IMR-90 (cell line): ENCODE measurements at regions not wholly inside any gene's neighbourhood (a gene's known extent, or its start where the extent isn't known, plus 50 kb on each side); places are given as distances from the start of the nearest gene placed in this dataset.

Experiments
- ATAC-seq: fragments of 200-7000 bp; cut with Tn5 transposase; 2 replicates; pipeline ENCODE4 v1.9.1; 2020; ENCODE audit warnings: low read depth, mild to moderate bottlenecking, moderate library complexity
- BruUV-seq: library from RNA; stranded (reverse); fragments of 400-500 nt; replicated peaks from 2 replicates; lab custom pipeline; 2021; lab: Mats Ljungman, UMichigan
- CTCF ChIA-PET: fragments of 300-600 bp; formaldehyde crosslinking; extraction: SDS; loops from one replicate; lab custom pipeline; 2021; ENCODE audit warnings: antibody characterized with exemption; lab: Yijun Ruan, JAX
- POLR2A ChIA-PET: fragments of 300-600 bp; sonication (Branson Sonifier 250); formaldehyde crosslinking; loops from one replicate; lab custom pipeline; 2022; ENCODE audit warnings: antibody characterized with exemption; ENCODE audit not compliant: unreplicated experiment; lab: Charles Lee
- DNase-seq: peaks from one replicate; pipeline ENCODE4 v3.0.0; 2013
- H2AFZ ChIP-seq: replicated peaks from 2 replicates; pipeline ENCODE3; 2013; ENCODE audit warnings: low read length, mild to moderate bottlenecking; ENCODE audit not compliant: poor library complexity
- H2AK5ac ChIP-seq: 2 replicates; pipeline ENCODE4 v1.6.1; 2013; ENCODE audit warnings: low read depth, low read length, inconsistent platforms
- H2AK9ac ChIP-seq: replicated peaks from 2 replicates; pipeline ENCODE3; 2013; ENCODE audit warnings: mild to moderate bottlenecking, low read depth, low read length, moderate library complexity; ENCODE audit not compliant: poor library complexity
- H2BK120ac ChIP-seq: 2 replicates; pipeline ENCODE4 v1.6.1; 2013; ENCODE audit warnings: low read depth, low read length, inconsistent platforms
- H2BK15ac ChIP-seq: 3 replicates; pipeline ENCODE4 v1.6.1; 2013; ENCODE audit warnings: low read depth, low read length, inconsistent platforms
- H2BK20ac ChIP-seq: 2 replicates; pipeline ENCODE4 v1.6.1; 2013; ENCODE audit warnings: low read depth, mild to moderate bottlenecking, inconsistent platforms, low read length, moderate library complexity
- H2BK5ac ChIP-seq: 2 replicates; pipeline ENCODE4 v1.6.1; 2013; ENCODE audit warnings: mild to moderate bottlenecking, low read depth, low read length, inconsistent platforms; ENCODE audit not compliant: poor library complexity, severe bottlenecking
- H3K14ac ChIP-seq: replicated peaks from 2 replicates; pipeline ENCODE4 v1.6.1; 2013; ENCODE audit warnings: low read depth, low read length, inconsistent platforms
- H3K18ac ChIP-seq: 2 replicates; pipeline ENCODE4 v1.6.1; 2013; ENCODE audit warnings: low read depth, low read length, control low read depth
- H3K23ac ChIP-seq: 2 replicates; pipeline ENCODE4 v1.6.1; 2013; ENCODE audit warnings: low read depth, low read length, inconsistent platforms
- H3K27ac ChIP-seq: 2 replicates; pipeline ENCODE4 v1.5.1; 2013; ENCODE audit warnings: mild to moderate bottlenecking, control low read depth, low read length; ENCODE audit not compliant: insufficient read depth
- H3K27me3 ChIP-seq: 2 replicates; pipeline ENCODE4 v1.6.1; 2013; ENCODE audit warnings: low read length; ENCODE audit not compliant: control insufficient read depth, insufficient read depth
- H3K36me3 ChIP-seq: 2 replicates; pipeline ENCODE4 v1.6.1; 2013; ENCODE audit warnings: low read length, mixed read lengths; ENCODE audit not compliant: control insufficient read depth, insufficient read depth
- H3K4ac ChIP-seq: 2 replicates; pipeline ENCODE4 v1.6.1; 2013; ENCODE audit warnings: low read depth, low read length, inconsistent platforms
- H3K4me1 ChIP-seq: 2 replicates; pipeline ENCODE4 v1.6.1; 2013; ENCODE audit warnings: low read length, mixed read lengths; ENCODE audit not compliant: control insufficient read depth, insufficient read depth
- H3K4me2 ChIP-seq: 2 replicates; pipeline ENCODE4 v1.6.1; 2013; ENCODE audit warnings: low read depth, mild to moderate bottlenecking, control low read depth, low read length, moderate library complexity
- H3K4me3 ChIP-seq: 2 replicates; pipeline ENCODE4 v1.5.1; 2013; ENCODE audit warnings: low read depth, mild to moderate bottlenecking, control low read depth, low read length, moderate library complexity; ENCODE audit not compliant: insufficient read depth
- H3K56ac ChIP-seq: 2 replicates; pipeline ENCODE4 v1.6.1; 2013; ENCODE audit warnings: low read length, inconsistent platforms; ENCODE audit not compliant: insufficient read depth; ENCODE audit errors: extremely low read depth
- H3K79me1 ChIP-seq, 2 experiments: 2 replicates each; pipeline ENCODE4 v1.6.1; 2013; ENCODE audit warnings: low read length in 2 of 2, inconsistent platforms in 1 of 2, low read depth in 1 of 2
- H3K9ac ChIP-seq: 2 replicates; pipeline ENCODE4 v1.6.1; 2013; ENCODE audit warnings: low read depth, low read length, control low read depth
- H3K9me1 ChIP-seq: 2 replicates; pipeline ENCODE4 v1.6.1; 2013; ENCODE audit warnings: low read length, inconsistent platforms; ENCODE audit not compliant: insufficient read depth
- H3K9me3 ChIP-seq: 2 replicates; pipeline ENCODE4 v1.6.1; 2013; ENCODE audit warnings: low read length; ENCODE audit not compliant: control insufficient read depth, insufficient read depth
- H4K20me1 ChIP-seq: 2 replicates; pipeline ENCODE4 v1.6.1; 2013; ENCODE audit warnings: low read length, inconsistent platforms; ENCODE audit not compliant: insufficient read depth
- H4K5ac ChIP-seq: 2 replicates; pipeline ENCODE4 v1.6.1; 2013; ENCODE audit warnings: mild to moderate bottlenecking, low read depth, low read length, control low read depth
- H4K8ac ChIP-seq, 2 experiments: 2 replicates each; pipeline ENCODE4 v1.6.1; 2013; ENCODE audit warnings: low read depth in 2 of 2, low read length in 2 of 2, control low read depth in 1 of 2, inconsistent platforms in 1 of 2
- H4K91ac ChIP-seq: 2 replicates; pipeline ENCODE4 v1.6.1; 2013; ENCODE audit warnings: low read depth, low read length, inconsistent platforms; ENCODE audit not compliant: insufficient read depth
- BHLHE40 ChIP-seq: fragments of 150-350 bp; IDR thresholded peaks from 2 replicates; pipeline ENCODE4 v1.6.1; 2016; ENCODE audit warnings: mild to moderate bottlenecking, low read depth, low read length
- CEBPB ChIP-seq: IDR thresholded peaks from 2 replicates; pipeline ENCODE4 v1.6.1; 2012; ENCODE audit warnings: low read depth, low read length, improper control_type of control experiment
- CHD1 ChIP-seq: IDR thresholded peaks from 2 replicates; pipeline ENCODE4 v1.6.1; 2012; ENCODE audit warnings: low read depth, low read length, improper control_type of control experiment
- FOS ChIP-seq: fragments of 150-350 bp; IDR thresholded peaks from 2 replicates; pipeline ENCODE4 v1.6.1; 2016; ENCODE audit warnings: low read depth, low read length
- MAFK ChIP-seq: IDR thresholded peaks from 2 replicates; pipeline ENCODE4 v1.6.1; 2012; ENCODE audit warnings: low read depth, low read length, improper control_type of control experiment
- MAZ ChIP-seq: IDR thresholded peaks from 2 replicates; pipeline ENCODE4 v1.6.1; 2012; ENCODE audit warnings: low read depth, mild to moderate bottlenecking, low read length, improper control_type of control experiment, moderate library complexity, borderline replicate concordance
- MXI1 ChIP-seq: IDR thresholded peaks from 2 replicates; pipeline ENCODE4 v1.6.1; 2012; ENCODE audit warnings: low read depth, mild to moderate bottlenecking, low read length, moderate library complexity, borderline replicate concordance
- NFE2L2 ChIP-seq: fragments of 150-350 bp; IDR thresholded peaks from 2 replicates; pipeline ENCODE4 v1.6.1; 2016; ENCODE audit warnings: low read depth, mild to moderate bottlenecking, low read length
- POLR2A ChIP-seq: IDR thresholded peaks from 2 replicates; pipeline ENCODE4 v1.6.1; 2012; ENCODE audit warnings: mild to moderate bottlenecking, low read depth, low read length
- RAD21 ChIP-seq: IDR thresholded peaks from 2 replicates; pipeline ENCODE4 v1.6.1; 2012; ENCODE audit warnings: low read length, improper control_type of control experiment
- RCOR1 ChIP-seq: IDR thresholded peaks from 2 replicates; pipeline ENCODE4 v1.6.1; 2012; ENCODE audit warnings: mild to moderate bottlenecking, low read length, improper control_type of control experiment; ENCODE audit not compliant: insufficient replicate concordance
- RFX5 ChIP-seq: IDR thresholded peaks from 2 replicates; pipeline ENCODE4 v1.8.0; 2012; ENCODE audit warnings: low read depth, mild to moderate bottlenecking, low read length, moderate library complexity
- SMC3 ChIP-seq: fragments of 150-350 bp; IDR thresholded peaks from 2 replicates; pipeline ENCODE4 v1.6.1; 2016; ENCODE audit warnings: low read depth, mild to moderate bottlenecking, antibody characterized with exemption, low read length, moderate library complexity
- WGBS, 2 experiments: methylation state at CpG; one replicate each; pipeline versions ENCODE4 v1.1.5 to v1.1.7; 2013; ENCODE audit warnings: missing lambda C conversion rate in 2 of 2; ENCODE audit not compliant: insufficient read length in 1 of 2; ENCODE audit errors: extremely low coverage in 2 of 2; 5-methylcytosine and 5-hydroxymethylcytosine counted together
- dilution Hi-C: fragments of 300-500 bp; cut with HindIII; formaldehyde crosslinking; loops from one replicate; pipeline ENCODE4 v1.14.3; 2018; ENCODE audit warnings: low sequenced_read_pairs; ENCODE audit not compliant: unreplicated experiment
- in situ Hi-C: fragments of 300-500 bp; cut with MboI; formaldehyde crosslinking; loops from 3 replicates; pipeline ENCODE4 v1.14.3; 2019; ENCODE audit warnings: low sequenced_read_pairs, inconsistent platforms, mixed read lengths
- intact Hi-C: fragments of 100-400 bp; cut with micrococcal nuclease; formaldehyde crosslinking; loops from 2 replicates; pipeline ENCODE4 v1.10.0; 2022
- TF ChIP-seq, protein P1 (sequence below): fragments of 150-350 bp; IDR thresholded peaks from 2 replicates; pipeline ENCODE4 v1.6.1; 2016; ENCODE audit warnings: low read depth, mild to moderate bottlenecking, low read length, moderate library complexity, borderline replicate concordance
- TF ChIP-seq, protein P2 (sequence below): conservative IDR thresholded peaks from 2 replicates; pipeline ENCODE4 v1.5.1; 2012; ENCODE audit warnings: mild to moderate bottlenecking, low read depth, low read length, improper control_type of control experiment
- TF ChIP-seq, protein P3 (sequence below): fragments of 150-350 bp; IDR thresholded peaks from 2 replicates; pipeline ENCODE4 v1.6.1; 2017; ENCODE audit warnings: mild to moderate bottlenecking, antibody characterized with exemption, low read length, low read depth

DNA sequence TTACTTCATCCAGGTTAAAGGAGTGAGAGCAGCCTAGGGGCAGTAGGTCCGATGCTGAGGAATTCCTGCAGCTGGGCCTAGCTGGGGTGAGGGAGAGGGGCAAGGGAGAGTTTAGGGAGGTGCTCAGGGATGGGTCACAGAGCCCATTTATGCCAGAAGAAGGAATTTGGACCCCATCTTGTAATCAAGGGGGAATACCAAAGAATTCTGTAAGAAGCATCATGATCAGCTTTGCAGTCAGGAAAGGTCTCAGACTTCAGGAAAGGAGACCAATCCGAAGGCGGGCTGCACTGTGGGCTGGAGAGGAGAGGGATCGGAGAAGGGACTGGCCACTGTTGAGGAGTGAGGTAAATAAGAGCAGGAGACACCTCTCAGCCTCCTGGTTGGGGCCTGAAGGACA, 566.6 kb upstream of the MGMT start:
- Histone ChIP-seq H2AK9ac (no peak overlapping the region), H3K4me2 (no peak overlapping the region), H3K9ac (no peak overlapping the region), H4K91ac (no peak overlapping the region), H3K9me1 (no peaks in the 10 kb centered on the region), H3K18ac (no peak overlapping the region), H2AK5ac (no peak overlapping the region), H3K27me3 (no peaks in the 10 kb centered on the region), H3K56ac (no peak overlapping the region), H4K8ac (no peak overlapping the region), H3K4me1 (no peaks in the 10 kb centered on the region), H3K79me1 (no peaks in the 10 kb centered on the region), H2AFZ (no peak overlapping the region), H2BK120ac (no peak overlapping the region), H3K4me3 (no peak overlapping the region), H3K23ac (no peak overlapping the region), H3K4ac (no peak overlapping the region), H2BK20ac (no peak overlapping the region), H3K27ac (no peak overlapping the region), H2BK5ac (no peak overlapping the region), H3K36me3 (no peaks in the 10 kb centered on the region), H3K9me3 (peaks cover 19% of the 10 kb centered on the region), H4K20me1 (no peaks in the 10 kb centered on the region), H4K5ac (no peak overlapping the region), H2BK15ac (no peak overlapping the region), H3K14ac (no peak overlapping the region)
- dilution Hi-C loops, result no loop called here
- POLR2A ChIA-PET, result no interaction called here
- CTCF ChIA-PET, result no interaction called here
- BruUV-seq, result no TSS peak
- in situ Hi-C loops, result no loop called here
- no peak for ATAC-seq
- intact Hi-C loops, result no loop called here
- no peak for DNase-seq
- 47% methylated on average over 3 of the region's 4 CpGs; no CpG with 5 or more reads in 1 of the 2 experiments for WGBS, 2 experiments
- TF ChIP-seq CEBPB (no peak), RAD21 (no peak), RCOR1 (no peak), RFX5 (no peak), MAFK (no peak), CHD1 (no peak), FOS (no peak), SMC3 (no peak), NFE2L2 (no peak), MXI1 (no peak), POLR2A (no peak), BHLHE40 (no peak), MAZ (no peak)
- TF ChIP-seq, protein P1, sequence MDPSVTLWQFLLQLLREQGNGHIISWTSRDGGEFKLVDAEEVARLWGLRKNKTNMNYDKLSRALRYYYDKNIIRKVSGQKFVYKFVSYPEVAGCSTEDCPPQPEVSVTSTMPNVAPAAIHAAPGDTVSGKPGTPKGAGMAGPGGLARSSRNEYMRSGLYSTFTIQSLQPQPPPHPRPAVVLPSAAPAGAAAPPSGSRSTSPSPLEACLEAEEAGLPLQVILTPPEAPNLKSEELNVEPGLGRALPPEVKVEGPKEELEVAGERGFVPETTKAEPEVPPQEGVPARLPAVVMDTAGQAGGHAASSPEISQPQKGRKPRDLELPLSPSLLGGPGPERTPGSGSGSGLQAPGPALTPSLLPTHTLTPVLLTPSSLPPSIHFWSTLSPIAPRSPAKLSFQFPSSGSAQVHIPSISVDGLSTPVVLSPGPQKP, result no peak
- TF ChIP-seq, protein P2, sequence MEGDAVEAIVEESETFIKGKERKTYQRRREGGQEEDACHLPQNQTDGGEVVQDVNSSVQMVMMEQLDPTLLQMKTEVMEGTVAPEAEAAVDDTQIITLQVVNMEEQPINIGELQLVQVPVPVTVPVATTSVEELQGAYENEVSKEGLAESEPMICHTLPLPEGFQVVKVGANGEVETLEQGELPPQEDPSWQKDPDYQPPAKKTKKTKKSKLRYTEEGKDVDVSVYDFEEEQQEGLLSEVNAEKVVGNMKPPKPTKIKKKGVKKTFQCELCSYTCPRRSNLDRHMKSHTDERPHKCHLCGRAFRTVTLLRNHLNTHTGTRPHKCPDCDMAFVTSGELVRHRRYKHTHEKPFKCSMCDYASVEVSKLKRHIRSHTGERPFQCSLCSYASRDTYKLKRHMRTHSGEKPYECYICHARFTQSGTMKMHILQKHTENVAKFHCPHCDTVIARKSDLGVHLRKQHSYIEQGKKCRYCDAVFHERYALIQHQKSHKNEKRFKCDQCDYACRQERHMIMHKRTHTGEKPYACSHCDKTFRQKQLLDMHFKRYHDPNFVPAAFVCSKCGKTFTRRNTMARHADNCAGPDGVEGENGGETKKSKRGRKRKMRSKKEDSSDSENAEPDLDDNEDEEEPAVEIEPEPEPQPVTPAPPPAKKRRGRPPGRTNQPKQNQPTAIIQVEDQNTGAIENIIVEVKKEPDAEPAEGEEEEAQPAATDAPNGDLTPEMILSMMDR, result no peak
- TF ChIP-seq, protein P3, sequence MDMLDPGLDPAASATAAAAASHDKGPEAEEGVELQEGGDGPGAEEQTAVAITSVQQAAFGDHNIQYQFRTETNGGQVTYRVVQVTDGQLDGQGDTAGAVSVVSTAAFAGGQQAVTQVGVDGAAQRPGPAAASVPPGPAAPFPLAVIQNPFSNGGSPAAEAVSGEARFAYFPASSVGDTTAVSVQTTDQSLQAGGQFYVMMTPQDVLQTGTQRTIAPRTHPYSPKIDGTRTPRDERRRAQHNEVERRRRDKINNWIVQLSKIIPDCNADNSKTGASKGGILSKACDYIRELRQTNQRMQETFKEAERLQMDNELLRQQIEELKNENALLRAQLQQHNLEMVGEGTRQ, result no peak
